Panc1 (cell line): ENCODE measurements at regions not wholly inside any gene's neighbourhood (a gene's known extent, or its start where the extent isn't known, plus 50 kb on each side); places are given as distances from the start of the nearest gene placed in this dataset.

ENCODE experiments used
- CTCF ChIP-seq: fragments of 450-650 bp; IDR thresholded peaks from 2 replicates; pipeline ENCODE4 v1.5.1; 2017; ENCODE audit warnings: mild to moderate bottlenecking
- POLR2AphosphoS5 ChIP-seq: IDR thresholded peaks from 2 replicates; pipeline ENCODE4 v1.6.1; 2012; ENCODE audit warnings: mild to moderate bottlenecking, low read depth, low read length, moderate library complexity
- REST ChIP-seq, 2 experiments: IDR thresholded peaks; 2 replicates each; pipeline ENCODE4 v1.6.1; 2011 to 2012; ENCODE audit warnings: low read depth in 2 of 2, control low read depth in 1 of 2, low read length in 1 of 2, mild to moderate bottlenecking in 1 of 2, moderate library complexity in 1 of 2; ENCODE audit not compliant: insufficient read depth in 1 of 2

- TF ChIP-seq POLR2AphosphoS5: no peak
- TF ChIP-seq CTCF: no peak
- TF ChIP-seq REST (IDR thresholded peaks at IDR 0.05; ENCODE audit: insufficient read depth in 1 of 2, low read depth in 2 of 2, low read length in 1 of 2): no peak
Measured at GRCh38 chr5:165805756-165806155, 2300.3 kb downstream of the MAT2B start.
